Activated naive CD4-positive, alpha-beta T cell treated with anti-CD3 and anti-CD28 coated beads, Interleukin-2, amount 10 ng/mL, durations not matched to agents 7 days and 5 days (primary cell): ENCODE measurements at regions not wholly inside any gene's neighbourhood (a gene's known extent, or its start where the extent isn't known, plus 50 kb on each side); places are given as distances from the start of the nearest gene placed in this dataset.

Experiments used
- CTCF ChIA-PET: fragments of 350-600 bp; sonication (Branson Sonifier 250); formaldehyde crosslinking; loops from one replicate; lab custom pipeline; 2021; ENCODE audit warnings: antibody characterized with exemption; lab: Charles Lee
- DNase-seq: peaks from one replicate; pipeline ENCODE4 v3.0.0-alpha.2; 2020
- H3K27ac Mint-ChIP-seq: one replicate; pipeline ENCODE4 v1.8.0; 2021; ENCODE audit warnings: mild to moderate bottlenecking, moderate library complexity, mixed read lengths
- H3K27me3 Mint-ChIP-seq: one replicate; pipeline ENCODE4 v1.8.0; 2021; ENCODE audit warnings: mild to moderate bottlenecking, mixed read lengths
- H3K36me3 Mint-ChIP-seq: one replicate; pipeline ENCODE4 v1.8.0; 2021; ENCODE audit warnings: mixed read lengths
- H3K4me1 Mint-ChIP-seq: one replicate; pipeline ENCODE4 v1.8.0; 2021; ENCODE audit warnings: mixed read lengths
- H3K4me3 Mint-ChIP-seq: one replicate; pipeline ENCODE4 v1.8.0; 2021; ENCODE audit warnings: mild to moderate bottlenecking, moderate library complexity, mixed read lengths
- H3K9me3 Mint-ChIP-seq: one replicate; pipeline ENCODE4 v1.8.0; 2021; ENCODE audit warnings: mixed read lengths

GRCh38 chr2:155692106-155692505, 640.4 kb downstream of the NR4A2 start:
- H3K27ac Mint-ChIP-seq: no peak overlapping the region
- H3K4me3 Mint-ChIP-seq: no peak overlapping the region
- no peaks in the 10 kb centered on the region for H3K9me3 Mint-ChIP-seq
- no peaks in the 10 kb centered on the region for H3K36me3 Mint-ChIP-seq
- H3K4me1 Mint-ChIP-seq: no peaks in the 10 kb centered on the region
- CTCF ChIA-PET: no interaction called here
- no peak for DNase-seq
- no peaks in the 10 kb centered on the region for H3K27me3 Mint-ChIP-seq

- Mint-ChIP-seq H3K4me1 (no peaks in the 10 kb centered on the region), H3K4me3 (no peak overlapping the region), H3K27me3 (no peaks in the 10 kb centered on the region), H3K9me3 (no peaks in the 10 kb centered on the region), H3K36me3 (no peaks in the 10 kb centered on the region), H3K27ac (no peak overlapping the region)
- CTCF ChIA-PET: no interaction called here
- no peak for DNase-seq
Measured at GRCh38 chr2:155690785-155691184, 641.7 kb downstream of the NR4A2 start.

GRCh38 chr2:155689791-155690190, 642.7 kb downstream of the NR4A2 start:
- DNase-seq: no peak
- Mint-ChIP-seq H3K4me3 (no peak overlapping the region), H3K27me3 (no peaks in the 10 kb centered on the region), H3K27ac (no peak overlapping the region), H3K36me3 (no peaks in the 10 kb centered on the region), H3K9me3 (no peaks in the 10 kb centered on the region), H3K4me1 (no peaks in the 10 kb centered on the region)
- CTCF ChIA-PET: no interaction called here

GRCh38 chr2:155687181-155687580, 645.3 kb downstream of the NR4A2 start:
- no peak overlapping the region for H3K4me3 Mint-ChIP-seq
- no peaks in the 10 kb centered on the region for H3K27me3 Mint-ChIP-seq
- CTCF ChIA-PET: no interaction called here
- no peaks in the 10 kb centered on the region for H3K9me3 Mint-ChIP-seq
- H3K27ac Mint-ChIP-seq: no peak overlapping the region
- no peaks in the 10 kb centered on the region for H3K4me1 Mint-ChIP-seq
- DNase-seq: no peak
- no peaks in the 10 kb centered on the region for H3K36me3 Mint-ChIP-seq

GRCh38 chr2:155679647-155680046, 652.9 kb downstream of the NR4A2 start:
- H3K27me3 Mint-ChIP-seq: no peaks in the 10 kb centered on the region

GRCh38 chr2:155675920-155676319, 656.6 kb downstream of the NR4A2 start:
- no peaks in the 10 kb centered on the region for H3K36me3 Mint-ChIP-seq
- peaks cover 1% of the 10 kb centered on the region for H3K9me3 Mint-ChIP-seq
- CTCF ChIA-PET: no interaction called here
- no peak overlapping the region for H3K27ac Mint-ChIP-seq
- H3K27me3 Mint-ChIP-seq: no peaks in the 10 kb centered on the region
- no peak overlapping the region for H3K4me3 Mint-ChIP-seq
- no peak for DNase-seq
- H3K4me1 Mint-ChIP-seq: no peaks in the 10 kb centered on the region

More at GRCh38 chr2:155679647-155680046, 652.9 kb downstream of the NR4A2 start:
- H3K4me3 Mint-ChIP-seq: no peak overlapping the region
- no peak overlapping the region for H3K27ac Mint-ChIP-seq
- no peak for DNase-seq
- H3K4me1 Mint-ChIP-seq: no peaks in the 10 kb centered on the region
- CTCF ChIA-PET: no interaction called here
- no peaks in the 10 kb centered on the region for H3K36me3 Mint-ChIP-seq
- H3K9me3 Mint-ChIP-seq: no peaks in the 10 kb centered on the region

- CTCF ChIA-PET: no interaction called here
- H3K27ac Mint-ChIP-seq: no peak overlapping the region
- DNase-seq: no peak
- H3K4me3 Mint-ChIP-seq: no peak overlapping the region
- H3K4me1 Mint-ChIP-seq: no peaks in the 10 kb centered on the region
- no peaks in the 10 kb centered on the region for H3K27me3 Mint-ChIP-seq
- H3K9me3 Mint-ChIP-seq: no peaks in the 10 kb centered on the region
- H3K36me3 Mint-ChIP-seq: no peaks in the 10 kb centered on the region
Measured at GRCh38 chr2:155665704-155666103, 666.8 kb downstream of the NR4A2 start.

GRCh38 chr2:155663265-155663664, 669.3 kb downstream of the NR4A2 start:
- DNase-seq: no peak
- CTCF ChIA-PET: no interaction called here
- no peaks in the 10 kb centered on the region for H3K9me3 Mint-ChIP-seq

GRCh38 chr2:155662224-155662623, 670.3 kb downstream of the NR4A2 start:
- H3K9me3 Mint-ChIP-seq: no peaks in the 10 kb centered on the region
- DNase-seq: no peak
- no peaks in the 10 kb centered on the region for H3K36me3 Mint-ChIP-seq
- H3K27me3 Mint-ChIP-seq: no peaks in the 10 kb centered on the region
- no peak overlapping the region for H3K4me3 Mint-ChIP-seq
- no peak overlapping the region for H3K27ac Mint-ChIP-seq
- CTCF ChIA-PET: no interaction called here
- H3K4me1 Mint-ChIP-seq: no peaks in the 10 kb centered on the region

More at GRCh38 chr2:155663265-155663664, 669.3 kb downstream of the NR4A2 start:
- H3K27ac Mint-ChIP-seq: no peak overlapping the region
- H3K4me3 Mint-ChIP-seq: no peak overlapping the region
- H3K27me3 Mint-ChIP-seq: no peaks in the 10 kb centered on the region
- H3K4me1 Mint-ChIP-seq: no peaks in the 10 kb centered on the region
- no peaks in the 10 kb centered on the region for H3K36me3 Mint-ChIP-seq

GRCh38 chr2:155653176-155653575, 679.3 kb downstream of the NR4A2 start:
- Mint-ChIP-seq H3K4me1 (no peaks in the 10 kb centered on the region), H3K27ac (no peak overlapping the region), H3K4me3 (no peak overlapping the region), H3K9me3 (no peaks in the 10 kb centered on the region), H3K36me3 (no peaks in the 10 kb centered on the region), H3K27me3 (no peaks in the 10 kb centered on the region)
- DNase-seq: no peak
- CTCF ChIA-PET: no interaction called here

- H3K27me3 Mint-ChIP-seq: no peaks in the 10 kb centered on the region
- H3K9me3 Mint-ChIP-seq: no peaks in the 10 kb centered on the region
- H3K4me1 Mint-ChIP-seq: no peaks in the 10 kb centered on the region
- H3K36me3 Mint-ChIP-seq: no peaks in the 10 kb centered on the region
- no peak overlapping the region for H3K27ac Mint-ChIP-seq
- CTCF ChIA-PET: no interaction called here
- no peak for DNase-seq
- H3K4me3 Mint-ChIP-seq: no peak overlapping the region
Measured at GRCh38 chr2:155651851-155652250, 680.7 kb downstream of the NR4A2 start.

GRCh38 chr2:155645791-155646190, 686.7 kb downstream of the NR4A2 start:
- CTCF ChIA-PET: no interaction called here
- H3K36me3 Mint-ChIP-seq: no peaks in the 10 kb centered on the region
- H3K4me1 Mint-ChIP-seq: no peaks in the 10 kb centered on the region

GRCh38 chr2:155643056-155643775, 689.3 kb downstream of the NR4A2 start:
- H3K4me3 Mint-ChIP-seq: no peak overlapping the region
- CTCF ChIA-PET: no interaction called here
- no peaks in the 10 kb centered on the region for H3K36me3 Mint-ChIP-seq
- no peak overlapping the region for H3K27ac Mint-ChIP-seq
- no peaks in the 10 kb centered on the region for H3K27me3 Mint-ChIP-seq
- DNase-seq: no peak
- H3K9me3 Mint-ChIP-seq: no peaks in the 10 kb centered on the region
- no peaks in the 10 kb centered on the region for H3K4me1 Mint-ChIP-seq

More at GRCh38 chr2:155645791-155646190, 686.7 kb downstream of the NR4A2 start:
- H3K9me3 Mint-ChIP-seq: no peaks in the 10 kb centered on the region
- no peak overlapping the region for H3K27ac Mint-ChIP-seq
- no peak for DNase-seq
- H3K27me3 Mint-ChIP-seq: no peaks in the 10 kb centered on the region
- no peak overlapping the region for H3K4me3 Mint-ChIP-seq

GRCh38 chr2:155633887-155634570, 698.5 kb downstream of the NR4A2 start:
- H3K27ac Mint-ChIP-seq: no peak overlapping the region
- CTCF ChIA-PET: no interaction called here

More at GRCh38 chr2:155633887-155634570, 698.5 kb downstream of the NR4A2 start:
- no peak overlapping the region for H3K4me3 Mint-ChIP-seq
- no peaks in the 10 kb centered on the region for H3K9me3 Mint-ChIP-seq
- H3K27me3 Mint-ChIP-seq: no peaks in the 10 kb centered on the region
- no peaks in the 10 kb centered on the region for H3K4me1 Mint-ChIP-seq
- no peaks in the 10 kb centered on the region for H3K36me3 Mint-ChIP-seq
- no peak for DNase-seq
